GM10248 (cell line): ENCODE measurements at regions not wholly inside any gene's neighbourhood (a gene's known extent, or its start where the extent isn't known, plus 50 kb on each side); places are given as distances from the start of the nearest gene placed in this dataset.

Experiments
- CTCF ChIA-PET: fragments of 300-600 bp; sonication (Branson Sonifier 250); formaldehyde crosslinking; extraction: SDS; loops from one replicate; lab custom pipeline; 2021; ENCODE audit warnings: antibody characterized with exemption; lab: Yijun Ruan, JAX
- POLR2A ChIA-PET: fragments of 350-650 bp; sonication (Branson Sonifier 250); formaldehyde crosslinking; extraction: SDS; loops from one replicate; lab custom pipeline; 2020; ENCODE audit warnings: antibody characterized with exemption; lab: Yijun Ruan, JAX
- DNase-seq: peaks from one replicate; pipeline ENCODE4 v3.0.0; 2012; ENCODE audit errors: extremely low spot score
- TF ChIP-seq, protein P1 (sequence below): IDR thresholded peaks from 2 replicates; pipeline ENCODE4 v1.5.1; 2012; ENCODE audit warnings: mild to moderate bottlenecking, low read depth; ENCODE audit errors: extremely low read depth, missing control alignments, control extremely low read depth

DNA sequence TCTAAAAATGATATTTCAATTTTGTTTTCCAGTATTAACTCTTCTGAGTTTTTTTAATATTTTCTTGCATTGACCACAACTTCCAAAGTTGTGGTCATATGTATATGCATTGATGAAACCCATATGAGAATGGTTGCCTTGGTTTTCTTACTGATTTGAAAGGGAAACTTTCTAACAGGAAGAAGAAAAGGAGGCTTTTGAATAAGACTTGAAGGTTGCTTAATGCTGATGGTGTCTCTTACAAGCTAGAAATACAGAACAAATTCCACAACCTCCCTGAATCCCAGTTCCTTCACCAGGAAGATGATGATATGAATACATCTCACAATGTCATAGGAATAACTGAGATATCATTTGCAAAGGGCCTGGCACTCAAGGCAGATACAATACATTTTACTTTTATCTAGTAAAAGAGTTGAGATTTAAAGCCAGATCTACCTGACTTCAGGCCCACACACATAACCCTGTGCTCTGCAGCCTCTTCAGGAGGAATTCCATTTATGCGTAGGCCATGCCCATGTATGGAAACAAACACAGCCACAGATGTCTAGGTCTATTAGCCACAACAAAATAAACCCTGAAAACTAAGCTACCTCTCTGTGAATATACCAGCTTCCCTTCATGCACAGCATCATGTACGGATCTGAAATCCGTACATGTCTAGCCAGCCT, 165.4 kb upstream of the PLEKHG7 start:
- TF ChIP-seq, protein P1, sequence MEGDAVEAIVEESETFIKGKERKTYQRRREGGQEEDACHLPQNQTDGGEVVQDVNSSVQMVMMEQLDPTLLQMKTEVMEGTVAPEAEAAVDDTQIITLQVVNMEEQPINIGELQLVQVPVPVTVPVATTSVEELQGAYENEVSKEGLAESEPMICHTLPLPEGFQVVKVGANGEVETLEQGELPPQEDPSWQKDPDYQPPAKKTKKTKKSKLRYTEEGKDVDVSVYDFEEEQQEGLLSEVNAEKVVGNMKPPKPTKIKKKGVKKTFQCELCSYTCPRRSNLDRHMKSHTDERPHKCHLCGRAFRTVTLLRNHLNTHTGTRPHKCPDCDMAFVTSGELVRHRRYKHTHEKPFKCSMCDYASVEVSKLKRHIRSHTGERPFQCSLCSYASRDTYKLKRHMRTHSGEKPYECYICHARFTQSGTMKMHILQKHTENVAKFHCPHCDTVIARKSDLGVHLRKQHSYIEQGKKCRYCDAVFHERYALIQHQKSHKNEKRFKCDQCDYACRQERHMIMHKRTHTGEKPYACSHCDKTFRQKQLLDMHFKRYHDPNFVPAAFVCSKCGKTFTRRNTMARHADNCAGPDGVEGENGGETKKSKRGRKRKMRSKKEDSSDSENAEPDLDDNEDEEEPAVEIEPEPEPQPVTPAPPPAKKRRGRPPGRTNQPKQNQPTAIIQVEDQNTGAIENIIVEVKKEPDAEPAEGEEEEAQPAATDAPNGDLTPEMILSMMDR, result no peak
- ChIA-PET POLR2A (interaction anchor here (0.6 kb wide), 1 partner anchor 13 kb away, joined by 3 read pairs; no protein-coding TSS in a partner anchor), CTCF (interaction anchor here (0.8 to 0.9 kb wide), 2 partner anchors 26 to 32 kb away, joined by 3 to 4 read pairs; no protein-coding TSS in a partner anchor)
- DNase-seq, result no peak

DNA sequence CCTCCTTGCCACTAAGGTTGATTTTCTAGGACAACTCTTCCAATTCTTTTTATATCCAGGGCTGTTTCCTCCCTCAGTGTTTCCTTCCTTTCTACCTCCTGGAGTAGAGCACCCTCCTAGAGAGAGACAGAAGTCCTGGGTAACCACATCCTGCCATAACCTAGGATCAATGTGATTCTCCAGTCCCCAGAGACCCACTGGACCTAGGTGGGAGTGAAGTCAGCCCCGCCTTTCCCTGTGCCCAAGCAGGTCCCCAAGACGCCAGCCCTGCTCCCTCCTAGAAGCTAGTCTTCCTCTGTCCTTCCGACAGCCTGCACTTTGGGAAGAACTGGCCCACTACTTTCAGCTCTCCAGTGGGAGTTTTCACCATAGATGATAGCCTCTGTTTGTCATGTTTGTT, 166.8 kb upstream of the PLEKHG7 start:
- ChIA-PET POLR2A (no interaction called here), CTCF (interaction anchor here (1.3 kb wide), 1 partner anchor 30 kb away, joined by 3 read pairs; no protein-coding TSS in a partner anchor)
- TF ChIP-seq, protein P1, result no peak

DNA sequence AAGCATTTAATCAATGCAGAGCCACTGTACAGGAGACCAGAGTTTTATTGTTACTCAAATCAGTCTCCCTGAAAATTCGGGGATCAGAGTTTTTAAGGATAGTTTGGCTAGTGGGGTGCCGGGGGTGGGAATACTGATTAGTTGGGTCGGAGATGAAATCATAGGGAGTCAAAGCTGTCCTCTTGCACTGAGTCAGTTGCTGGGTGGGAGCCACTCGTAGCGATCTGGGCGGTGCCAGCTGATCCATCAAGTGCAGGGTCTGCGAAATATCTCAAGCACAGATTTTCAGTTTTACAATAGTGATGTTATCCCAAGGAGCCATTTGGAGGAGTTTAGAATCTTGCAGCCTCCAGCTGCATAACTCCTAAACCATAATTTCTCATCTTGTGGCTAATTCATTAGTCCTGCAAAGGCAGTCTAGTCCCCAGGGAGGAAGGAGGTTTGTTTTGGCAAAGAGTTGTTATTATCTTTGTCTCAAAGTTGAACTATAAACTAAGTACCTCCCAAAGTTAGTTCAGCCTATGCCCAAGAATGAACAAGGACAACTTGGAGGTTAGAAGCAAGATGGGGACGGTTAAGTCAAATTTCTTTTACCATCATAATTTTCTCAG, 169.4 kb upstream of the PLEKHG7 start:
- ChIA-PET POLR2A (no interaction called here), CTCF (interaction anchor here (1.1 to 3.7 kb wide), 2 partner anchors 17 to 21 kb away, joined by 3 to 15 read pairs; no protein-coding TSS in a partner anchor)
- DNase-seq, result no peak
- TF ChIP-seq, protein P1, result no peak

More for the DNA sequence above, 166.8 kb upstream of the PLEKHG7 start:
- no peak for DNase-seq

DNA sequence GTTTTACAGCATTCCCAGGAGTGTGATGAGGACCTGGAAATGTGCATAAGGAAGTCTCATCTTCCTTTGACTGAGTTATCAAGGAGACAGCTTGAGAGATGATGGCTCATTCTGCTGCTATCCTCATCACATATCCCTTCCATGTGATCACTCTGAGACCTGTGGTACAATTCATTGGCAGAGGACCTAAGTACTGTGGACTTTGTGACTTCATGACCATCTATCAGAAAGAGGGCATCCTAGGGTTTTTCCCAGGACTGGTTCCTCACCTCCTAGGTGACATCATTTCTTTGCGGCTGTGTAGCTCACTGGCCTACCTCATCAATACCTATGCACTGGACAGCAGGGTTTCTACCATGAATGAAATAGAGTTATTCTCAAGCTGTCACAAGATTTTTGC, 172.1 kb upstream of the PLEKHG7 start:
- TF ChIP-seq, protein P1, result no peak
- ChIA-PET POLR2A (no interaction called here), CTCF (interaction anchor here (0.9 to 3.7 kb wide), 6 partner anchors 9 to 1148 kb away, joined by 3 to 15 read pairs (median 3); no protein-coding TSS in a partner anchor)
- no peak for DNase-seq

DNA sequence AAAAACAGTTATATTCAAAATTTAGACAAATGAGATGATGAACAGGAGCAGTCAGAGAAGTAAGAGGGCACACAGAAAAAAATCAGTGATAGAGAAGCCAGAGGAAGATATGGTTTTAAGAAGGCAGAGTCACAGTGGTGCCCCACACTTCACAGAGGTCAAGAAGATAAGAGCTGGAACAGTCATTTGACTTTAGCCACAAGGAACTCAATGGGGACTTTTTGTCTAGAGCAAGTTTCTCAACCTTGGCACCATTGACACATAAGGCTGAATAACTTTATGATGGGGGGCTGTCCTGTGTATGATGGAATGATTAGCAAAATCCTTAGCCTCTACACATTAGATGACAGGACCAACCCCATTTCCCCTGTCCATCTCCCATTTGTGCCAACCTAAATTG, 172.8 kb upstream of the PLEKHG7 start:
- ChIA-PET CTCF (interaction anchor here (0.9 to 3.7 kb wide), 3 partner anchors 9 to 30 kb away, joined by 3 to 15 read pairs (median 3); no protein-coding TSS in a partner anchor), POLR2A (no interaction called here)
- no peak for DNase-seq
- TF ChIP-seq, protein P1, result no peak

DNA sequence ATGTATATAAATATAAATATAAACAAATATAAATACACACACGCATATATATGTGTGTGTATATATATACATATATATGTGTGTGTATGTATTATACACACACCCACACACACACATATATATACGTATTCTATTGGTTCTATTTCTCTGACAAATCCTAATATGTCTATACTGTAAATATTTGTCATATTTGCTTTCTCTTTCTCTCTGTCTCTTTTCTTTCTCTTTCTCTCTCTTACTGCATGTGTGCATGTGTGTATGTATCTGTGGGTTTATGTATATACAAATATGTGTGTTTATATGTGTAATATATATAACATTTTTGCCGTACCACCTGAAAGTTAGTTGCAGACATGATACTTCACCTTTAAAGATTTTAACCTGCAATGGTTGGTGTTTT, 174.2 kb upstream of the PLEKHG7 start:
- ChIA-PET CTCF (no interaction called here), POLR2A (no interaction called here)
- TF ChIP-seq, protein P1, result no peak
- DNase-seq, result no peak
